GM12878 (cell line): ENCODE measurements at regions not wholly inside any gene's neighbourhood (a gene's known extent, or its start where the extent isn't known, plus 50 kb on each side); places are given as distances from the start of the nearest gene placed in this dataset.
A peak's percentile ranks its signal among the peaks of the same experiment; 100 is the strongest.

ENCODE experiments used
- ATAC-seq: fragments of 200-7000 bp; cut with Tn5 transposase; 3 replicates; pipeline ENCODE4 v1.9.1; 2020; ENCODE audit warnings: mild to moderate bottlenecking, moderate library complexity
- BruUV-seq: library from RNA; stranded (reverse); fragments of 400-500 nt; replicated peaks from 2 replicates; lab custom pipeline; 2021; lab: Mats Ljungman, UMichigan
- CTCF ChIA-PET: fragments of 300-600 bp; sonication (Branson Sonifier 250); formaldehyde crosslinking; extraction: SDS; loops from one replicate; lab custom pipeline; 2021; ENCODE audit warnings: inconsistent platforms; lab: Yijun Ruan, JAX
- POLR2A ChIA-PET: fragments of 350-600 bp; formaldehyde crosslinking; extraction: SDS; loops from one replicate; lab custom pipeline; 2021; ENCODE audit warnings: inconsistent platforms; lab: Charles Lee
- RAD21 ChIA-PET: fragments of 300-600 bp; sonication (Branson Sonifier 250); formaldehyde crosslinking; loops from one replicate; lab custom pipeline; 2023; ENCODE audit warnings: antibody characterized with exemption; ENCODE audit not compliant: unreplicated experiment; lab: Charles Lee
- SMC1A ChIA-PET: fragments of 300-600 bp; sonication (Branson Sonifier 250); formaldehyde crosslinking; loops from one replicate; lab custom pipeline; 2023; ENCODE audit not compliant: unreplicated experiment, uncharacterized antibody; lab: Charles Lee
- DNase-seq: peaks from one replicate; pipeline ENCODE4 v3.0.0-alpha.2; 2011; ENCODE audit warnings: low read depth, low spot score
- FAIRE-seq: peaks from 3 replicates; lab custom pipeline; 2011; peaks lifted over from hg19 to GRCh38; lab: Jason Lieb, UNC
- H2AFZ ChIP-seq: 2 replicates; pipeline ENCODE4 v1.6.0; 2011; ENCODE audit warnings: low read depth, low read length, control low read depth; ENCODE audit not compliant: control insufficient read depth
- H3K27ac ChIP-seq: 2 replicates; pipeline ENCODE4 v1.5.1; 2011; ENCODE audit warnings: control low read depth; ENCODE audit not compliant: control insufficient read depth, insufficient read depth
- H3K27me3 ChIP-seq, 2 experiments: replicated peaks in 1 of 2; 2 replicates each; pipeline versions ENCODE4 v1.6.0 to v1.6.1; 2011; ENCODE audit warnings: low read length in 1 of 2; ENCODE audit not compliant: control insufficient read depth in 2 of 2, insufficient read depth in 2 of 2
- H3K36me3 ChIP-seq, 2 experiments: 2 replicates each; pipeline ENCODE4 v1.5.1; 2011; ENCODE audit warnings: low read length in 1 of 2; ENCODE audit not compliant: control insufficient read depth in 2 of 2, insufficient read depth in 2 of 2
- H3K4me1 ChIP-seq: 2 replicates; pipeline ENCODE4 v1.6.1; 2011; ENCODE audit warnings: mild to moderate bottlenecking, low read length, moderate library complexity, mixed read lengths; ENCODE audit not compliant: control insufficient read depth, insufficient read depth
- H3K4me2 ChIP-seq: 2 replicates; pipeline ENCODE4 v1.6.0; 2011; ENCODE audit warnings: control low read depth; ENCODE audit not compliant: control insufficient read depth, insufficient read depth
- H3K4me3 ChIP-seq: fragments of 200-600 bp; sonication (generic); 2 replicates; pipeline ENCODE4 v1.5.1; 2016
- H3K79me2 ChIP-seq: 2 replicates; pipeline ENCODE4 v1.6.0; 2011; ENCODE audit warnings: low read length; ENCODE audit not compliant: control insufficient read depth, insufficient read depth
- H3K9ac ChIP-seq: 2 replicates; pipeline ENCODE4 v1.8.0; 2011; ENCODE audit warnings: low read length, control low read depth, mixed read lengths; ENCODE audit not compliant: control insufficient read depth, insufficient read depth
- H3K9me3 ChIP-seq: replicated peaks from 3 replicates; pipeline ENCODE4 v1.5.1; 2011; ENCODE audit warnings: mild to moderate bottlenecking, low read length; ENCODE audit not compliant: control insufficient read depth, insufficient read depth
- H4K20me1 ChIP-seq: 2 replicates; pipeline ENCODE4 v1.6.0; 2011; ENCODE audit not compliant: control insufficient read depth, insufficient read depth
- GABPA ChIP-seq: IDR thresholded peaks from 2 replicates; pipeline ENCODE4 v1.6.1; 2014; ENCODE audit warnings: antibody characterized with exemption, low read depth, mild to moderate bottlenecking, inconsistent platforms
- PBX3 ChIP-seq: IDR thresholded peaks from 2 replicates; pipeline ENCODE4 v1.6.1; 2011; ENCODE audit warnings: mild to moderate bottlenecking, low read depth, low read length, moderate library complexity; ENCODE audit not compliant: insufficient replicate concordance
- RELB ChIP-seq: fragments of 450-650 bp; IDR thresholded peaks from 2 replicates; pipeline ENCODE4 v1.6.1; 2017; ENCODE audit warnings: low read depth, mild to moderate bottlenecking, moderate library complexity
- RUNX3 ChIP-seq: IDR thresholded peaks from 2 replicates; pipeline ENCODE4 v1.6.1; 2012; ENCODE audit warnings: low read length, inconsistent platforms
- SIX5 ChIP-seq: IDR thresholded peaks from 2 replicates; pipeline ENCODE4 v1.6.1; 2011; ENCODE audit warnings: mild to moderate bottlenecking, low read depth, low read length, moderate library complexity; ENCODE audit not compliant: severe bottlenecking
- ZBED1 ChIP-seq: IDR thresholded peaks from 2 replicates; pipeline ENCODE4 v1.6.1; 2016; ENCODE audit warnings: borderline replicate concordance
- in situ Hi-C: fragments of 300-500 bp; cut with MboI; formaldehyde crosslinking; loops from 9 replicates; pipeline ENCODE4 v1.14.3; 2018; ENCODE audit warnings: mixed read lengths
- intact Hi-C: fragments of 100-400 bp; cut with micrococcal nuclease; formaldehyde crosslinking; loops from one replicate; pipeline ENCODE4 v1.14.2; 2022; ENCODE audit not compliant: unreplicated experiment
- TF ChIP-seq, protein P1 (sequence below): IDR thresholded peaks from 2 replicates; pipeline ENCODE4 v1.6.1; 2012; ENCODE audit warnings: low read depth, low read length, improper control_type of control experiment

- DNase-seq (no peak), ATAC-seq (peak; percentile 45)
Measured at GRCh38 chr2:47984041-47984440, 77.7 kb upstream of the FBXO11 start.

More at GRCh38 chr2:47984041-47984440, 77.7 kb upstream of the FBXO11 start:
- Histone ChIP-seq H3K27me3 (peaks cover 0 to 7% of the 10 kb centered on the region in 2 experiments; a peak in 2 of 4 replicates), H3K9me3 (no peaks in the 10 kb centered on the region; the same call in 2 of the 3 replicates), H3K27ac (no peak overlapping the region), H4K20me1 (no peaks in the 10 kb centered on the region), H3K4me1 (no peaks in the 10 kb centered on the region; the same call in 1 of the 2 replicates), H3K4me2 (no peak overlapping the region), H3K9ac (no peak overlapping the region), H2AFZ (no peak overlapping the region), H3K36me3 (no peaks in the 10 kb centered on the region), H3K4me3 (no peak overlapping the region), H3K79me2 (no peaks in the 10 kb centered on the region)
- BruUV-seq, result no TSS peak
- ChIA-PET POLR2A (no interaction called here), CTCF (no interaction called here), SMC1A (no interaction called here), RAD21 (no interaction called here)
- FAIRE-seq, result no peak
- no peak for TF ChIP-seq PBX3
- TF ChIP-seq, protein P1, sequence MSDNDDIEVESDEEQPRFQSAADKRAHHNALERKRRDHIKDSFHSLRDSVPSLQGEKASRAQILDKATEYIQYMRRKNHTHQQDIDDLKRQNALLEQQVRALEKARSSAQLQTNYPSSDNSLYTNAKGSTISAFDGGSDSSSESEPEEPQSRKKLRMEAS, result no peak
- no peak for TF ChIP-seq SIX5
- TF ChIP-seq GABPA, result no peak
- no peak for TF ChIP-seq ZBED1
- peak; percentile 42 for TF ChIP-seq RUNX3
- no peak for TF ChIP-seq RELB
- intact Hi-C loops (no loop called here), in situ Hi-C loops (no loop called here)
